Osteoblast (primary cell): ENCODE measurements at regions not wholly inside any gene's neighbourhood (a gene's known extent, or its start where the extent isn't known, plus 50 kb on each side); places are given as distances from the start of the nearest gene placed in this dataset.
A peak's percentile ranks its signal among the peaks of the same experiment; 100 is the strongest.

Experiments
- DNase-seq: peaks from one replicate; pipeline ENCODE4 v3.0.0; 2011; ENCODE audit warnings: low spot score, mixed read lengths; ENCODE audit not compliant: insufficient read length; ENCODE audit errors: missing footprints
- H2AFZ ChIP-seq: 2 replicates; pipeline ENCODE4 v1.6.0; 2011; ENCODE audit warnings: mild to moderate bottlenecking, low read length
- H3K27ac ChIP-seq: 2 replicates; pipeline ENCODE4 v1.5.1; 2011; ENCODE audit warnings: mild to moderate bottlenecking, low read depth, low read length, moderate library complexity
- H3K27me3 ChIP-seq: 2 replicates; pipeline ENCODE4 v1.6.0; 2012; ENCODE audit warnings: mild to moderate bottlenecking, control low read depth, inconsistent platforms, low read length, moderate library complexity; ENCODE audit not compliant: insufficient read depth
- H3K36me3 ChIP-seq: 2 replicates; pipeline ENCODE4 v1.5.1; 2011; ENCODE audit warnings: mild to moderate bottlenecking, low read length, control low read depth, moderate library complexity; ENCODE audit not compliant: insufficient read depth
- H3K4me1 ChIP-seq: 2 replicates; pipeline ENCODE4 v1.5.1; 2011; ENCODE audit warnings: mild to moderate bottlenecking, low read length, control low read depth, moderate library complexity; ENCODE audit not compliant: insufficient read depth
- H3K4me2 ChIP-seq: 2 replicates; pipeline ENCODE4 v1.6.0; 2011; ENCODE audit warnings: mild to moderate bottlenecking, low read length; ENCODE audit not compliant: insufficient read depth
- H3K4me3 ChIP-seq: fragments of 200-600 bp; sonication (generic); 3 replicates; pipeline ENCODE4 v1.5.1; 2012; ENCODE audit warnings: mild to moderate bottlenecking, low read length, inconsistent platforms; ENCODE audit not compliant: insufficient read depth
- H3K79me2 ChIP-seq: 2 replicates; pipeline ENCODE4 v1.6.0; 2012; ENCODE audit warnings: mild to moderate bottlenecking, low read length, control low read depth, inconsistent platforms; ENCODE audit not compliant: insufficient read depth
- H3K9me3 ChIP-seq: 2 replicates; pipeline ENCODE4 v1.5.1; 2011; ENCODE audit warnings: low read depth, low read length, control low read depth
- H4K20me1 ChIP-seq: 2 replicates; pipeline ENCODE4 v1.6.0; 2012; ENCODE audit warnings: mild to moderate bottlenecking, low read length, control low read depth; ENCODE audit not compliant: insufficient read depth
- TF ChIP-seq, protein P1 (sequence below): IDR thresholded peaks from 2 replicates; pipeline ENCODE4 v1.5.1; 2011; ENCODE audit warnings: mild to moderate bottlenecking, low read depth, low read length, moderate library complexity; ENCODE audit errors: extremely low read depth

- H3K4me1 ChIP-seq, result no peaks in the 10 kb centered on the region
- H3K9me3 ChIP-seq, result no peaks in the 10 kb centered on the region
- no peak overlapping the region for H3K4me3 ChIP-seq
- no peak overlapping the region for H2AFZ ChIP-seq
- no peak for DNase-seq
- no peaks in the 10 kb centered on the region for H3K27me3 ChIP-seq
- no peaks in the 10 kb centered on the region for H4K20me1 ChIP-seq
- TF ChIP-seq, protein P1, sequence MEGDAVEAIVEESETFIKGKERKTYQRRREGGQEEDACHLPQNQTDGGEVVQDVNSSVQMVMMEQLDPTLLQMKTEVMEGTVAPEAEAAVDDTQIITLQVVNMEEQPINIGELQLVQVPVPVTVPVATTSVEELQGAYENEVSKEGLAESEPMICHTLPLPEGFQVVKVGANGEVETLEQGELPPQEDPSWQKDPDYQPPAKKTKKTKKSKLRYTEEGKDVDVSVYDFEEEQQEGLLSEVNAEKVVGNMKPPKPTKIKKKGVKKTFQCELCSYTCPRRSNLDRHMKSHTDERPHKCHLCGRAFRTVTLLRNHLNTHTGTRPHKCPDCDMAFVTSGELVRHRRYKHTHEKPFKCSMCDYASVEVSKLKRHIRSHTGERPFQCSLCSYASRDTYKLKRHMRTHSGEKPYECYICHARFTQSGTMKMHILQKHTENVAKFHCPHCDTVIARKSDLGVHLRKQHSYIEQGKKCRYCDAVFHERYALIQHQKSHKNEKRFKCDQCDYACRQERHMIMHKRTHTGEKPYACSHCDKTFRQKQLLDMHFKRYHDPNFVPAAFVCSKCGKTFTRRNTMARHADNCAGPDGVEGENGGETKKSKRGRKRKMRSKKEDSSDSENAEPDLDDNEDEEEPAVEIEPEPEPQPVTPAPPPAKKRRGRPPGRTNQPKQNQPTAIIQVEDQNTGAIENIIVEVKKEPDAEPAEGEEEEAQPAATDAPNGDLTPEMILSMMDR, result no peak
- no peak overlapping the region for H3K4me2 ChIP-seq
- no peak overlapping the region for H3K27ac ChIP-seq
- no peaks in the 10 kb centered on the region for H3K36me3 ChIP-seq
- no peaks in the 10 kb centered on the region for H3K79me2 ChIP-seq
Observed at GRCh38 chr2:204069804-204070203, 133.2 kb downstream of the ICOS start.

- DNase-seq, result no peak
- Histone ChIP-seq H3K4me1 (no peaks in the 10 kb centered on the region), H3K36me3 (no peaks in the 10 kb centered on the region), H3K27me3 (no peaks in the 10 kb centered on the region), H3K9me3 (no peaks in the 10 kb centered on the region), H3K4me3 (no peak overlapping the region), H3K4me2 (no peak overlapping the region), H3K79me2 (no peaks in the 10 kb centered on the region), H2AFZ (no peak overlapping the region), H3K27ac (no peak overlapping the region), H4K20me1 (no peaks in the 10 kb centered on the region)
- TF ChIP-seq, protein P1, result peak; percentile 49
Observed at GRCh38 chr2:204072443-204073324, 136.1 kb downstream of the ICOS start.

GRCh38 chr2:204074456-204074855, 137.9 kb downstream of the ICOS start:
- Histone ChIP-seq H3K27me3 (no peaks in the 10 kb centered on the region), H3K9me3 (no peaks in the 10 kb centered on the region), H3K4me3 (no peak overlapping the region), H4K20me1 (no peaks in the 10 kb centered on the region), H3K4me2 (no peak overlapping the region), H3K79me2 (no peaks in the 10 kb centered on the region), H3K27ac (no peak overlapping the region), H3K4me1 (no peaks in the 10 kb centered on the region), H3K36me3 (no peaks in the 10 kb centered on the region), H2AFZ (no peak overlapping the region)
- DNase-seq, result no peak
- TF ChIP-seq, protein P1, result no peak

GRCh38 chr2:204078003-204078698, 141.6 kb downstream of the ICOS start:
- peaks cover 4% of the 10 kb centered on the region for H3K27me3 ChIP-seq
- no peaks in the 10 kb centered on the region for H3K36me3 ChIP-seq
- no peak overlapping the region for H3K4me2 ChIP-seq
- no peak overlapping the region for H3K27ac ChIP-seq
- no peak for DNase-seq
- no peak overlapping the region for H2AFZ ChIP-seq
- no peaks in the 10 kb centered on the region for H3K4me1 ChIP-seq
- no peaks in the 10 kb centered on the region for H3K79me2 ChIP-seq
- no peaks in the 10 kb centered on the region for H4K20me1 ChIP-seq
- TF ChIP-seq, protein P1, result no peak
- H3K4me3 ChIP-seq, result no peak overlapping the region
- no peaks in the 10 kb centered on the region for H3K9me3 ChIP-seq
